ENCODE measurements at regions not wholly inside any gene's neighbourhood (a gene's known extent, or its start where the extent isn't known, plus 50 kb on each side); places are given as distances from the start of the nearest gene placed in this dataset.
"Not testable (repeated sequence)": the region's sequence is repeated elsewhere in the genome, so short reads cannot be mapped to it uniquely, and the experiment has no call there.

DNA sequence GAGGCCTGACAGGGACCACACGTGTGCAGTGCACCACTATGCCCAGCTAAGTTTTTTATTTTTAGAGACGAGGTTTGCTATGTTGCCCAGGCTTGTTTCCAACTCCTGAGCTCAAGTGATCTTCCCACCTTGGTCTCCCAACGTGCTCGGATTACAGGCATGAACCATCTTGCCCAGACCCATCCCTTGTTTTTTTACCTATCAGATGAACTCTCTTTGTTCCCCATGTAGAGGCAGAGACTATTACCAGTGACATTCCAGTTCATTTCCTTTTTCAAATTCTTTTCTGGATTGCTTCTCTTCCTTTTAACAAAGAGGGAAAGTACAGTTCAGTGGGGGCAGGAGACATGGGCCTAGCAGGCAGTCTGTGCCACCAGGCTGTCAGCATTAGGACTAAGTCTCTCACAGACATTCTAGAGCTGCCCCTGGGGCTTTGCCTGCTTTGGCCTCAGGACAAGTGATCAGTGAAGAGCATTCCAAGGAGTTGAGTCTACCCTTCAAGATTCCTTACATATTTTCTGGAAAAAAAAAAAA is 103.5 kb upstream of the SLC7A14 start:
- DNase-seq (ENCODE audit: extremely low spot score, insufficient read length, low read depth): no peak
- FAIRE-seq: no peak

DNA sequence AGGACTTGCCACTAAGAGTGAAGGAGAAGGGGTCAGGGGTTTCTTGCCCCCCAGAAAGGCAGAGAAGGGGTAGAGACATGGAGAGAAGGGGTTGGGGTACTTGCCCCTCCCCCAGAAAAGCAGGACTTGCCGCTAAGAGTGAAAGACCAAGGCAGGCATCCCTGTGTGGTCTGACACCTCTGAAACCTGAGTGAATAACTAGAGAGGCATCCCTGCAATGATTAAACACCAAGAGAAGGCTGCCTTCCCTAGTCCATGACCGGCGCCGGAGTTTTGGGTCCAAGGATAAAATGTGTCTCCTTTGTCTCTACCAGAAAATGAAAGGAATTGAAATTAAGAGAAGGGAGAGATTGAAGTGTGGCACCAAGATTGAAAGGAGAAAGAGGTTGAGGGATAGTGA is 102.3 kb upstream of the SLC7A14 start:
- FAIRE-seq; DNase-seq (ENCODE audit: extremely low spot score, insufficient read length, low read depth): not testable (repeated sequence)

DNA sequence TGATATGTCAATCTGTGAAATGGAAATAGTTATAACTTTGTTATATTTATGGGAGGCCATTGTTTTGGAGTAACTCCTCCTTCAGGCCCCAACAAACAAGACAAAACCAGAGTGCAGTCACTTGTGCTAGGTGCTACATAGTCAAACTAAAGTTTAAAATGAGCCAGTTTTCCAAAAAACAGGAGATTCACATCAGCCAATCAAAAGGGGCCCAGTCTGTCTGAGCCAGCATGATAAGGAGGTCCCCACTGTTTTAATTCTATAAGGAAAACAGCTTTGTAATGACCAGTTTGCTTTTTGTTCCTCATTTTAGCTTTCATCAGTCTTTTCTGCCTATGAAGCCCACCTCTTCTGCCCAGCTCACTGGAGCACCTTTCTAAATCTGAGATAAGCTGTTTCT is 94.7 kb upstream of the SLC7A14 start:
- DNase-seq (ENCODE audit: extremely low spot score, insufficient read length, low read depth) (no peak), FAIRE-seq (no peak)

DNA sequence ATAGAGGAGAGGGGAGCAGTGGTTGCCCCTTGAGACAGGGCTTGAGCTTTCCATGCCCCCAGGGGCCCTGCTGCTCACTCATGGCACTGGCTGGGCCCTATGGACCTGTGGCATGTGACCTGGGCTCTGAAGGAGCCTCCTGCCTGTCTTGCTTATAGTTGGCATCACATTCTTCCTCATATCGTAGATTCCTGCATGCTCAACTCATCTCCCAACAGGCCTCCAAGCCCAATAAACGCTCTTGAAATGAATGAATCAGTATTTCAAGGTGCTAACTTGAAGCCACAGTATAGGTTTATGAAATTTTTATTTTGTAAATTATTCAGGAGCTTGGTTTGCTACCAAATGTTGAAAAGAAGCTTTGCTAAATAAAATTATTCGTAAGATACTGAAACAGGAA is 93.3 kb upstream of the SLC7A14 start:
- DNase-seq (ENCODE audit: extremely low spot score, insufficient read length, low read depth) (no peak), FAIRE-seq (no peak)

DNA sequence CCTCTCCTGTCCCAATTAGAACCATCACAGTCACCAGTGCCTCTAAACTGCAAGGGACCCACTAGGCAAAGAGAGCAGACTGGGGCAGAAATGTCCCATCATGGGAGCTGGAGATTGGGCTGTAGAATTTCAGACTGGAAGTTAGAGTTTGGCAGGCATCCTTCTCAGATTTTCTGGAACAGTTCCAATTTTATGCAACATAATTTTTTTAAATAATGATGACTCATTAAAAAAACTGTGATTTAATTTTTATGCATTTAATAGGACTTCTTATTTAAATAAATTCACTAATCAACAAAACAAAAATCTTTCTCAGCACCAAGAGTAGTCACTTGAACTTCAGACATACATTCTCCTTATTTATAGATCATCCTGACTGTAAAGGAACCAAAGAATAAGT is 84.6 kb upstream of the SLC7A14 start:
- FAIRE-seq: no peak

DNA sequence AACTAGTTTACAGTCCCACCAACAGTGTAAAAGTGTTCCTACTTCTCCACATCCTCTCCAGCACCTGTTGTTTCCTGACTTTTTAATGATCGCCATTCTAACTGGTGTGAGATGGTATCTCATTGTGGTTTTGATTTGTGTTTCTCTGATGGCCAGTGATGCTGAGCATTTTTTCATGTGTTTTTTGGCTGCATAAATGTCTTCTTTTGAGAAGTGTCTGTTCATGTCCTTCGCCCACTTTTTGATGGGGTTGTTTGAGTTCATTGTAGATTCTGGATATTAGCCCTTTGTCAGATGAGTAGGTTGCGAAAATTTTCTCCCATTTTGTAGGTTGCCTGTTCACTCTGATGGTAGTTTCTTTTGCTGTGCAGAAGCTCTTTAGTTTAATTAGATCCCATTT is 77.1 kb upstream of the SLC7A14 start:
- FAIRE-seq; DNase-seq (ENCODE audit: extremely low spot score, insufficient read length, low read depth): not testable (repeated sequence)

More for the DNA sequence above, 84.6 kb upstream of the SLC7A14 start:
- no peak for DNase-seq (ENCODE audit: extremely low spot score, insufficient read length, low read depth)

DNA sequence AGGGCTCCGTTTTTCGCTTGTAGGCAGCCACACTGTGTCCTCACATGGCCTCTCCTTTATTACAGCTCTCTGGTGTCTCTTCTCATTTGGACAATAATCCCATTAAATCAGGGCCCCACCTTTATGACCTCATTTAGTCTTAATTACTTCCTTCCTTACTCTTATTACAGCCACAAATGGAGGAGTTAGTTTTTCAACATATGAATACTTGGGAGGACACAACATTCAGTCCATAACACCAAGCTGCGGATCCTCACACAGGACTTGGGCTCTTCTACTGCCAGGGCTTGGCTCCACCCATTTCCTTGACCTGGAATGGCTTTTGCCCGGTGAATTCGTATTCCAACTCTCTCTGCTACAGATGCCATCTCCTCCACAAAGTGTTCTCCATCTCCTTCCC is 74.3 kb upstream of the SLC7A14 start:
- DNase-seq (ENCODE audit: extremely low spot score, insufficient read length, low read depth) (no peak), FAIRE-seq (no peak)

DNA sequence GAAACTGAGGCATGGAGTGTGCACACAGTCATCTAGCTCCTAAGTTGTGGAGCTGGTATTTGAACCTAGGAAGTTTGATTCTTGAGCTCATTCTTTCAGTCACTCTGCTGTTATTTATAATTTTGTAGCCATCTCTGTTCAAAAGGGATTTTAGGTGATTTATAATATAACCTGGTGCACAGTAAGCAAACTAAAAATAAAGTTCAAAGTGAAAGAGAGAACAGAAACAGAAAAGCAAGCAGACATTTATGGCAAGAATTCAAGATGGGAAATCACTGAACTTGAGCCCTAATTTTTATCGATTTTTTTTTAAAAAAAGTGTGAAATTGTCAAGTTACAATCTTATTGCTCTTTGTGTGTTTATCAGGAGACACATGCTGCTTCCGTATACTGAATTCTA is 71.4 kb upstream of the SLC7A14 start:
- FAIRE-seq: no peak
- DNase-seq (ENCODE audit: extremely low spot score, insufficient read length, low read depth): no peak

DNA sequence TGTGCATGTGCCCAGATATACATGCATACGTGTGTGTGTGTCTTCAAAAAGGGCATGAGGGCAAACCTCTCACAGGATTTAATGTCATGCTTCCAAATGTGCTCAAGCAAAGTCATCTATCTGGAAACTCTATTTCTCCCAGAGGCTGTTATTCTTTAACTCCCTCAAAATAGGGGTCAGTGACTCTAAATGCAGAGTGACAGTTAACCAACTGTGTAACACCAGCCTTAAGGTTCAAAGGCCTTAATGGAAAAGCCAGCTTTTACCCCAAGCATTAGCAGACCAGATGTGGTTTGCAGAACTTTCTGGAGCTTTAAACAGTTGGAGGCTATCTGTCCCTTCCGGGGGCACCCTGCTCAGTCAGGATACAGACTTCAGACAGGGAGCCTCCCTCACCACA is 70.4 kb upstream of the SLC7A14 start:
- DNase-seq (ENCODE audit: extremely low spot score, insufficient read length, low read depth) (no peak), FAIRE-seq (no peak)

DNA sequence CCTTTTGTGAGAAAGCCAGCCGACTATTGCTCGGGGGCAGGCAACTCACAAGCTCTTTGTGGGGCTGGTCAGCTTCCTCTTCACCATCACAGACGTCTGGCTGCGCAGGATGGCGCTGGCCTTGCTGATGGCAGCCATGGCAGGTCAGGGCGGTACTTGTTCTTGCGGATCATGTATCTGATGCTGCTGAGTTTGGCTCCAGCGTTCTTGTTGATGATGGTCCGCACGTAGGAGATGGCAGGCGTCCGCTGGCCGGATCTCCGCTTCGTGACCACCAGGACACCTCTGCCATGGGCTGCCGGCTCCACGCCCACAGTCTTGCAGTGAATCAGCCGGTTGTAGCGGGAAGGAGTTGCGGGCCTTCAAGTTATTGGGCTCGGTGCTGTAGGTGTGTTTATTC is 67.9 kb upstream of the SLC7A14 start:
- FAIRE-seq: no peak
- DNase-seq (ENCODE audit: extremely low spot score, insufficient read length, low read depth): no peak

DNA sequence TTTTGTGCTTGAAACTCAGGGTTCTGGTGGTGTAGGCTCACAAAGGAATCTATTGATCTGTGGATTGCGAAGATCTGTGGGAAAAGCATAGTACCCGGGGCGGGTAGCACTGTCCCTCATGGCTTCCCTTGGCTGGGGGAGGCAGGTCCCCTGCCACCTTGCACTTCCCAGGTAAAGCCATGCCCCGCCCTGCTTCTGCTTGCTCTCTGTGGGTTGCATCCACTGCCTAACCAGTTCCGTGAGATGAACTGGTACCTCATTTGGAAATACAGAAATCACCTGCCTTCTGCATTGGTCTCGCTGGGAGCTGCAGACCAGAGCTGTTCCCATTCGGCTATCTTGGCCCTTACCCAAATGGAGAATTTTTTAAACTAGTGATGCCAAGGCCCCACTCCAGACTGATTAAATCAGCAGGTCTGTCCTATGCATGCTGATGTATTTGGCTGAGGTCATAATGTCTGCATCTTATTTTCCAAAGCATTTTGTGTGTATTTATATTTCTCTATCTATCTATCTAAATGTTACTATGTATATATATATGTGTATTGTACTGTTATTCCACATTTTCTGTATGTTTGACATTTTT is 65.5 kb upstream of the SLC7A14 start:
- FAIRE-seq: no peak

DNA sequence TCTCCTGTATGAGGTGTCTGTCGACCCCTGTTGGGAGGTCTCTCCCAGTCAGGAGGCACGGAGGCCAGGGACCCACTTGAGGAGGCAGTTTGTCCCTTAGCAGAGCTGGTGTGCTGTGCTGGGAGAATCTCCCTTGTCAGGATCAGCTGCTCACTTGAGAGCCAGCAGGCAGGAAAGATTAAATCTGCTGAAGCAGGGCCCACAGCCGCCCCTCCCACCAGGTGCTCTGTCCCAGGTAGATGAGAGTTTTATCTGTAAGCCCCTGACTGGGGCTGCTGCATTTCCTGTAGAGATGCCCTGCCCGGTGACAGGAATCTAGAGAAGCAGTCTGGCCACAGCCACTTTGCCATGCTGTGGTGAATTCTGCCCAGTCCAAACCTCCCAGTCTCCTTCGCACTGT is 64.7 kb upstream of the SLC7A14 start:
- not testable (repeated sequence) for DNase-seq (ENCODE audit: extremely low spot score, insufficient read length, low read depth); FAIRE-seq

More for the DNA sequence above, 65.5 kb upstream of the SLC7A14 start:
- DNase-seq (ENCODE audit: extremely low spot score, insufficient read length, low read depth): no peak

DNA sequence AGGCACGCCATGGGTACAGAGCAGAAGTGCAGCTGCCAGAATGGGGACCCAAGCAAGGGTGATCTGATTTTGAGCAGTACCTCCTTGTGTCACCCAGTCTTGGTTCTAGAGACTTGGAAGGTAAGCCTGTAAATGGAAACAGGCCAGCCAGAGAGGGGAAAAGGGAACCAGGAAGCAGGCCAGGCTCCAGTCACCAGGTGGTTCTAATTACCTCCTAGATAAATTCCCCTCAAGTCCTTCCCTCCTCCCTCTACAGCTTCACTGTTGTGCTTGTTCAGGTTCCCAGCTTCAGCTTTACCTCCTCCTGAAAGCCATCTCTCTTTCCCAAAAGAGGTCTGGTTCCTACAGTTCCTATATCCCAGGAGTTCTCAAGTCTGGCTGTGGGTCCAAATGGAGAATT is 58.8 kb upstream of the SLC7A14 start:
- no peak for FAIRE-seq
- no peak for DNase-seq (ENCODE audit: extremely low spot score, insufficient read length, low read depth)

DNA sequence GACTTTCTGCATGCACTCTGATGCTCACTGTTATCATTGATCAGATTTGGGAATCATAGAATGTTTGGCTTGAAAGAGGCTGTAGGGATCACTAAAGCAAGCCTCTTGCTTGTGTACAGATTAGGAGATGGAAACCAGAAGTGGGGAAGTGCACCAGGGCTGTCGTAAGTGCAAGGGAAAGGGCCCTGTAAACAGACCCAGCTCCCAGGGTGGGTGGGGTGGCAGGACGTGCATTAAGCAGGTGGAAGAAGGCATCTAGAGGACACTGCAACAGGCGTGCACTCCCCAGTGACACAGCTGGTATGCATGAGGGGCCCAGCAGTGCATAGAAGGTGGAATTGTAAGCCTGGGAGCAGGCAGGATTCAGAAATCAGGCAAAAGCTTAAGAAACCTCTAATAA is 58.0 kb upstream of the SLC7A14 start:
- DNase-seq (ENCODE audit: extremely low spot score, insufficient read length, low read depth) (no peak), FAIRE-seq (no peak)

DNA sequence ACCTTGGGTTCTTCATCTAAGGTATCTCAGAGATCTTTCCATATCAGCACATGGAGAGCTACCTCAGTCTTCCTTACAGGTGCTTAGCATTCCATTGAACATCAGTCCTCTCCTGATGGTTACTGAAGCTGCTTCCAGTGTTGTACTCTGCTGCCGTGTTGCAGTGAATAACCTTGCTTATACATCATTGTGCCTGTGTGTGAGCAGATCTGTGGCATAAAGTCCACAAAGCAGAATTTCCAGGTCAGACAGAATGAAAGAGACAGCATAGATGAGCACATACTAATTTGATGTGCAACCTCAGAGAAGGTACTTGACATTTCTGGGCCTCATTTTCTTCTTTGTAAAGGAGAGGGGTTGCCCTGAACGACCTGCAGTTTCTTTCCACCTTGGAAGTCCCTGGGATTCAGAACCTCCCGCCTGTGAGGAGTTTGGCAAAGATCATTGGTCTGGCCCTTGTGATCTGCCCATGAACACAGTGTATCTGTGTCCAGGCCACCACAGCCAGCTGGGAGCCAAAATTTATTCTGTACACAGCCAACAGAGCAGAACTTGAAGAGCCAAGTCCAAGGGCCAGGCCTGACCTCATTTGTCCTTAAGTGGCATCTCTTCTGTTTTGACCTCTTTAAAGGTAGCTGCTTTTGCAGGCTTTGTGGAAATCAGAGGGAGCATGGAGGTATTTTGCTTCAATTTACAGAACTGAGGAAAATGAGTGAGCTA is 57.2 kb upstream of the SLC7A14 start:
- DNase-seq (ENCODE audit: extremely low spot score, insufficient read length, low read depth) (no peak), FAIRE-seq (no peak)

DNA sequence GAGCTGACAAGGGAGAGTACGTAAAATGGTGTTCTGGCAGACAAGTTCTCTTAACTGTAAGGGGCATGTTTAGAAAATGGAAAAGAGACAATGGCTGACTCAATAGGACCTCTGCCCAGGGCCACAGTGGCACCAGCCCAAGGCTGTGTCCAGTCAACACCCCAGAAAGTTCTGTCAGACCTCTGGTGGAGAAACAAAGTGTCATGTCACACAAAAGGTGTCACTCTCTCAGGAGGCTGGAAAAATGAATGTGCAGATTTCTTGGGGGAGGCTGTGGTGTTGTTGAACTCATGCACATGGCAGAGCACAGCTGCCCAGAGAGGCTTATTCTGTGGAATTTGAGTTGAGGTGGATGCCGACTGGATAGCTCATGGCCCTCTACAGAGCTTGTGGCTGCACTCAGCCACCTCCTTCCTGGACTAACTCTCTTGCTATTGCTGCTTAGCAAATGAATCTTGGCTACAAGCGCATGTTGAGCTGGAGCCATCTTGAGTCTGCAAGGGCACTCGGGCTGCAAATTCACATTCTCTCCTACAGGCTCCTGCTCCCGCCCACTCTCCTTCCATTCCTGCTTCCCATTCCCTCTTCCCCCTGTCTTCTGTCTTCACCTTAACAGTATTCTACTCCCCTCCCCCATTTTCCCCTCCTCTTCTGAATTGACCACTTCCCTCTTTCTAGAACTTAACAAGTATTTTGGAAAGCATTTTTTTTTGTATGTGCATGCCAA is 55.8 kb upstream of the SLC7A14 start:
- FAIRE-seq (no peak), DNase-seq (ENCODE audit: extremely low spot score, insufficient read length, low read depth) (no peak)

DNA sequence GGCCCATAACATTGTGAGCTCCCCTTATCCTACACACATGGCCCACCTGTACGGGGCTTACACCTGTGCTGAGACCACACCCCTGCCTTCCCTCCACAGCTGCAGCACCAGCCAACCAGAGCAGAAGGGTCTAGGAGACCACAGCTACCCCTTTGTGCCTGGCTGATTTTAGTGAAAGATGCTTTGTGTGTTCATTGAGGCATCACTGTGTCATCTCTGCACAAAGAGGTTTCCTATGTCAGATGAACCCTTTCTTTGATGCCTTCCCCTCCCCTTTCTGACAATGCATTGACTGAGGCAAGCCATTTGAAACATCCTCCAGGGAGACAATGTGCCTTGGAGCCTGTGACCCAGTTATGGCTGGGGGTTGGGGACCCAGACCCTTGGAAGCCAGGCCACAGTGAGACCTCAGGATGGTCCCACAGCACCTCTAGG is 54.9 kb upstream of the SLC7A14 start:
- DNase-seq (ENCODE audit: extremely low spot score, insufficient read length, low read depth) (no peak), FAIRE-seq (no peak)

DNA sequence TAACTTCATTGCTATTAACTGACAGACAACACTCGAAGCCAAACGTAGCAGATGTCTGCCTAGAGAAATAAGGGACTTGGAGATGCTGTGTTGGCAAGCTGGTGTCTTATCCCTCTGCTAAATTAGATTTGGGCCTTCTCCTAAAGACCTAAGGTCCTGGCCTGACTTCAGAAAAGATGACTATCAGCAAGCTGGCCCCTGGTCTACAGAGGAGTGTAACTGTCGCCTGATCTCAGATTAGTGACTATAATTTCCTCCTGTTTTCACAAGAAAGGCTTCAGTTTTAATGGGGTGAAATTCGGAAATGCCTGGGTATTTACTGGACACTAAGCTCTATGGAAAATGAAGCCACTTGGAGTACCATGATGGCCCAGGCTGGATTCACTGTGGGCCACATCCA is 53.1 kb upstream of the SLC7A14 start:
- DNase-seq (ENCODE audit: extremely low spot score, insufficient read length, low read depth) (no peak), FAIRE-seq (no peak)

DNA sequence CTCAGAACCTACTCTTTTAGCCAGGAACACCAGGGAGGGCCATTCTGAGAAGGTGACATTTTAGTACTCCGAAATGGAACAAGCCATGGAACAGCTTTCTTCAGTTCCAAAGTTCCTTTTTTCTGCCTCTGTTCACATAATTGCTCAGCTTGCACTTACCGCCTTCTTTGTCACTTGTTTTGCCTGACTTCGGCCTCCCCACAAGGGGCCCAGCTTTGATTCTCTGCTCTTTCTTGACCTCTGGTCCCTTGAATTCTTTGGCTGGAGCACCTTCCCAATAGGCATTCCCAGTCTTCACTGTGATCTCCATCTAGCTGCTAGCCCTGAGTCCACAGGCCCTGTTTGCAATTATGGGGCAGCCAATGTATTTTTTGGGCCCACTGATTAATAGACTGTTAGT is 51.4 kb upstream of the SLC7A14 start:
- no peak for FAIRE-seq

DNA sequence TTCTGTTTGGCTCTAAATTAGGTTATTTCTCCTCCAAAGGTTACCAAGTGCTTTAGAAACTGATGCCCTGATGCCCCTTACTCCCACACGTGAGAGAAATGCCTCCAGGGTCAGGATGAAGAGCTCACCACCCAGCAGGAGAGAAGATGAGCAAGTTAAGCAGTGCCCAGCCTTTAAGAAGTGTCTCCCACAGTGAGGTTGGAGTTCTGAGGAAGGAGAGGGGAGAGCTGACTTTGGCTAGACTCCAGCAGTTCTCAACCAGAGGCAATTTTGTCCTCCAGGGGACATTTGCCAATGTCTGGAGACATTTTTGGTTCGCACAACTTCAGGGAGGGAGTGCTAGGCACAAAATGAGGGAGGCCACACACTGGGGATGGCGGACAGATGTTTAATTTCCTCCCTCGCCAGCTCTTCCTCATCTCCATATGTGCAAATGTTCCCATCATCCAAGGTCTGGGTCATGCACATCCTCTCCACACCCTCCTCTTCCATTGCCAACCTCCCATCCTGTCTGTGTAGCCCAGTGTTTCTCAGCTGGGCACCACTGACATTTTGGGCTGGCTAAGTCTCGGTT is 50.6 kb upstream of the SLC7A14 start:
- FAIRE-seq: no peak
- no peak for DNase-seq (ENCODE audit: extremely low spot score, insufficient read length, low read depth)

More for the DNA sequence above, 51.4 kb upstream of the SLC7A14 start:
- DNase-seq (ENCODE audit: extremely low spot score, insufficient read length, low read depth): no peak

Data from GM18507 (cell line).